ENCODE measurements at regions not wholly inside any gene's neighbourhood (a gene's known extent, or its start where the extent isn't known, plus 50 kb on each side); places are given as distances from the start of the nearest gene placed in this dataset.

DNA sequence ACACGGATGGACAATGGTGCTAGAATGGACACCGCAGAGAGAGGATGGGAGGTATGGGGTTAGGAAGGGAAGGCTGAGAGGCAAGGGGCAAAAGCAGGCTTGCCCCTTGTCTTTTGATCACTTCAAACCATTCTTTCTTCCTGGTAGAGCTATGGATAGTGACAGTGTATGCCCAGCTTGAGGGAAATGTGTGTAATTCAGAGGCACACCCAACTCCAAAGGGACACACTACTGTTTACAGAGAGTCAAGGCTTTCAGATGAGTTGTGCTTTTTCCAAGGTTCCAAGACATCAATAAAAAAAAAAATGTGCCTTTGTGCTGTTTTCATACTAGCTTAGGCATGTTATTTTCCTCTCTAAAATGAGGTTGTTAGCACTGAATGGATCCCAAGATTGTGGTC, 185.0 kb downstream of the MCHR2 start:
- Histone ChIP-seq H3K4me2 (ENCODE audit: insufficient read depth, insufficient read length, low read length) (no peak overlapping the region), H2BK15ac (ENCODE audit: low read depth, low read length) (no peak overlapping the region), H2BK5ac (ENCODE audit: insufficient read length, low read length) (no peak overlapping the region), H2AFZ (ENCODE audit: low read length) (no peak overlapping the region), H4K91ac (ENCODE audit: insufficient read length, low read depth, low read length) (no peak overlapping the region), H3K9me3 (ENCODE audit: control insufficient read depth, low read depth, low read length) (no peaks in the 10 kb centered on the region), H3K4ac (ENCODE audit: low read depth, low read length) (no peak overlapping the region), H3K79me2 (ENCODE audit: insufficient read depth, low read length) (no peaks in the 10 kb centered on the region), H3K23me2 (ENCODE audit: insufficient read length, low read depth, low read length, poor library complexity, severe bottlenecking) (no peaks in the 10 kb centered on the region), H3K18ac (ENCODE audit: insufficient read length, low read depth, low read length) (no peak overlapping the region), H3K79me1 (ENCODE audit: insufficient read depth, low read depth, low read length, poor library complexity, severe bottlenecking) (no peaks in the 10 kb centered on the region), H2BK12ac (ENCODE audit: insufficient read length, low read depth, low read length) (no peak overlapping the region), H2AK5ac (ENCODE audit: insufficient read length, low read length) (no peak overlapping the region), H2BK120ac (ENCODE audit: low read depth, low read length, poor library complexity, severe bottlenecking) (no peak overlapping the region), H4K5ac (ENCODE audit: insufficient read length, low read depth, low read length) (no peak overlapping the region), H4K20me1 (ENCODE audit: control insufficient read depth, insufficient read depth, insufficient read length) (no peaks in the 10 kb centered on the region), H3T11ph (ENCODE audit: low read length) (no peak overlapping the region), H3K56ac (ENCODE audit: insufficient read length, low read depth, low read length) (no peak overlapping the region), H3K9ac (ENCODE audit: extremely low read depth, insufficient read length, low read length) (no peak overlapping the region), H3K23ac (ENCODE audit: insufficient read length, low read depth, low read length) (no peak overlapping the region), H2BK20ac (ENCODE audit: low read depth, low read length, poor library complexity, severe bottlenecking) (no peak overlapping the region), H3K14ac (ENCODE audit: insufficient read depth, low read length) (no peak overlapping the region), H4K8ac (replicated peaks; ENCODE audit: insufficient read length, low read depth, low read length) (no peak overlapping the region), H3K27ac (ENCODE audit: insufficient read length, low read depth, low read length) (no peak overlapping the region), H3K4me1 (ENCODE audit: insufficient read depth, low read length) (peaks cover 2% of the 10 kb centered on the region; the same call in 1 of the 2 replicates), H3K27me3 (ENCODE audit: insufficient read depth, low read length) (no peaks in the 10 kb centered on the region)
- TF ChIP-seq, protein P1, sequence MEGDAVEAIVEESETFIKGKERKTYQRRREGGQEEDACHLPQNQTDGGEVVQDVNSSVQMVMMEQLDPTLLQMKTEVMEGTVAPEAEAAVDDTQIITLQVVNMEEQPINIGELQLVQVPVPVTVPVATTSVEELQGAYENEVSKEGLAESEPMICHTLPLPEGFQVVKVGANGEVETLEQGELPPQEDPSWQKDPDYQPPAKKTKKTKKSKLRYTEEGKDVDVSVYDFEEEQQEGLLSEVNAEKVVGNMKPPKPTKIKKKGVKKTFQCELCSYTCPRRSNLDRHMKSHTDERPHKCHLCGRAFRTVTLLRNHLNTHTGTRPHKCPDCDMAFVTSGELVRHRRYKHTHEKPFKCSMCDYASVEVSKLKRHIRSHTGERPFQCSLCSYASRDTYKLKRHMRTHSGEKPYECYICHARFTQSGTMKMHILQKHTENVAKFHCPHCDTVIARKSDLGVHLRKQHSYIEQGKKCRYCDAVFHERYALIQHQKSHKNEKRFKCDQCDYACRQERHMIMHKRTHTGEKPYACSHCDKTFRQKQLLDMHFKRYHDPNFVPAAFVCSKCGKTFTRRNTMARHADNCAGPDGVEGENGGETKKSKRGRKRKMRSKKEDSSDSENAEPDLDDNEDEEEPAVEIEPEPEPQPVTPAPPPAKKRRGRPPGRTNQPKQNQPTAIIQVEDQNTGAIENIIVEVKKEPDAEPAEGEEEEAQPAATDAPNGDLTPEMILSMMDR (conservative IDR thresholded peaks at IDR 0.05): no peak
- DNase-seq: no peak
- Mint-ChIP-seq H3K36me3 (ENCODE audit: insufficient read depth in 1 of 3, low read depth in 3 of 3) (no peaks in the 10 kb centered on the region), H3K9me3 (no peaks in the 10 kb centered on the region), H3K4me3 (no peak overlapping the region), H3K4me1 (peaks cover 16 to 17% of the 10 kb centered on the region in 2 experiments), H3K27me3 (ENCODE audit: low read depth) (peaks cover 3% of the 10 kb centered on the region; the same call in 1 of the 2 replicates), H3K27ac (no peak overlapping the region)
- no CpG with 5 or more reads among the region's 2 CpGs for WGBS (ENCODE audit: extremely low coverage, insufficient read length, low lambda C conversion rate)

Data from H9 (cell line).